ENCODE measurements at regions not wholly inside any gene's neighbourhood (a gene's known extent, or its start where the extent isn't known, plus 50 kb on each side); places are given as distances from the start of the nearest gene placed in this dataset.
"Not testable (repeated sequence)": the region's sequence is repeated elsewhere in the genome, so short reads cannot be mapped to it uniquely, and the experiment has no call there.

DNA sequence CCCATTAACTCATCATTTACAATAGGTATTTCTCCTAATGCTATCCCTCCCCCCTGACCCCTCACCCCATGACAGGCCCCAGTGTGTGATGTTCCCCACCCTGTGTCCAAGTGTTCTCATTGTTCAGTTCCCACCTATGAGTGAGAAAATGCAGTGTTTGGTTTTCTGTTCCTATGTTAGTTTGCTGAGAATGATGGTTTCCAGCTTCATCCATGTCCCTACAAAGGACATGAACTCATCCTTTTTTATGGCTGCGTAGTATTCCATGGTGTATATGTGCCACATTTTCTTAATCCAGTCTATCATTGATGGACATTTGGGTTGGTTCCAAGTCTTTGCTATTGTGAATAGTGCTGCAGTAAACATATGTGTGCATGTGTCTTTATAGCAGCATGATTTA, 378.3 kb downstream of the HLX start:
- DNase-seq (ENCODE audit: low read depth), result not testable (repeated sequence)

DNA sequence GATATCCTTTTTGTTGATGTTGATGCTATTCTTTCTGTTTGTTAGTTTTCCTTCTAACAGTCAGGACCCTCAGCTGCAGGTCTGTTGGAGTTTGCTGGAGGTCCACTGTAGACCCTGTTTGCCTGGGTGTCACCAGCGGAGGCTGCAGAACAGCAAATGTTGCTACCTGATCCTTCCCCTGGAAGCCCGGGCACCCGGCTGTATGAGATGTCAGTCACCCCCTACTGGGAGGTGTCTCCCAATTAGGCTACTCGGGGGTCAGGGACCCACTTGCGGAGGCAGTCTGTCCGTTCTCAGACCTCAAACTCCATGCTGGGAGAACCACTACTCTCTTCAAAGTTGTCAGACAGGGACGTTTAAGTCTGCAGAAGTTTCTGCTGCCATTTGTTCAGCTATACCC, 383.4 kb downstream of the HLX start:
- DNase-seq (ENCODE audit: low read depth), result not testable (repeated sequence)

DNA sequence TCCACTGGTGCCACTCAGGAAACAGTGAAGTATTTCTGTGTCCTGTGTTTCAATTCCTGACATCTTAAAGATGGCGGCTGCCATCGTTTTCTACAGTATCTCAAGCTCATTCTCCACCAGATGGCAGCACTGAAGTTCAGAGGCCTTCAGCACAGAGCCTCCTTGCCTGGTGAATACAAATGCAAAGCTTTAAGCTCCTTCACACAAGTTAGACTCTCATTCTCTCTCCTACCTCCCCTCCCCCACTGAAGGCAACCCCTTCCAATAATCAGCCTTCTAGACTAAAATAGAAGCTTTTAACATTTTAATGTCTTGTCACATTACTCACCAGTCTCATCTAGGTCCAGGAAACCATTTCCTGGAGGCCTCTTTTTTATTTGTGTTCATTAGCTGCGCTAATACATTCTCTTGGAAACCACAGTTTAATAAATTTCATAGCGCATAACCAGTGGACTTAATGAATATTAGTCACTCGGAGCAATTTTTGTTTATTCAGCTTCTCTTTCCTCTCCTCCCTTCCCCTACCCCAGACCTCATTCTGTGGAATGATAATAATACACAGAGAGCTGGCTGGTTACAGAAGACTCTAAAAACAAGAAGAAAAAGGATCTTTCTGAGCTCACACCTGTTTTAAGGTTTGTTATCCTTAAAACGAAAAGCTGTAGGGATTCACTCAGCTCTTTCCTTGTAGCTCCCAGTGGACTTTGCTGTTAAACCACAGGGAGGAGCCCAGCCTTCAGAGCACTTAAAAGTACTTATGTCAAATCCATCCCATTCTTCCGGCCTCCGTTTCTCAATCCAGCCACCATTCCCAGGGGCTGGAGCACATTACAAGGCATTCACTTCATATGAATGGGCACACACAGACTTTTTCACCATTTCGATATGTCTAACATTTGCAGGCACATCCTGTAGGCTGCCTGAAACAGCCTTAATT, 384.9 kb downstream of the HLX start:
- peak; percentile 92 for DNase-seq (ENCODE audit: low read depth)

DNA sequence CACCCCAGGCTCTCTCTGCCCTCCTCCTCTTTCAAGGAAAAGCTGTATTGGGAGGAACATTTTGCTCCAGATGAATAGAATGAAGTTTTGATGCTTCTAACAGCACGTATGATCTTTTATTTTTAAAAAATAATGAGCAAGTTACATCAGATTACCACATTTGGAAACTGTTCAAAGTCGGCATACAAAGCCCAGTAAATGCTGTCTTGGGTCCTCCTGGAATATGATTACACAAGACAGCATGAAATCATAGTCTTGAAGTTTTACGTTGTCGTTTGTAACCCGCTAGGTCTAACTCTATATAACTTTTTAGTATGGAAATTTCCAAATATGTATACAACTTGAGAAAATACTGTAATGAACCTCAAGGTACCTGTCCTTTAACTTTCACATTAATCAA, 385.6 kb downstream of the HLX start:
- peak; percentile 36 for DNase-seq (ENCODE audit: low read depth)

DNA sequence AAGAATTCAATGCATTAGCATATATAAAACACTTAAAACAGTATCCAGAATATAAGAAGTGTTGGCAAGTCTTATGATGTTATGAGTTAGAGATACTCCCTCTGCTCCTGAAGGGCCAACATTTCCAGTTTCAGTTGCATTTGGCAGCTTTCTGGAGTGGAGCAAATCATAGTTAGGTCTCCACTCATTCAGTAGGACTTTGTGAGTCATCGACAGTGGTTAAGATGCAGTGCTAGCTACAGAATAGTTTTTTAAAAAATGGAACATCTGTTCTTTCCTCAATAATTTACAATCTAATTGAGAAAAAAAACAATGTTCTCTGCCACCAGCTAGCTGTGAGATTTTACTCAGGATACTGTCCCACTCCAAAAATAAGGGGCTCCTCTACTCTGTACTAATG, 389.1 kb downstream of the HLX start:
- peak; percentile 74 for DNase-seq (ENCODE audit: low read depth)

DNA sequence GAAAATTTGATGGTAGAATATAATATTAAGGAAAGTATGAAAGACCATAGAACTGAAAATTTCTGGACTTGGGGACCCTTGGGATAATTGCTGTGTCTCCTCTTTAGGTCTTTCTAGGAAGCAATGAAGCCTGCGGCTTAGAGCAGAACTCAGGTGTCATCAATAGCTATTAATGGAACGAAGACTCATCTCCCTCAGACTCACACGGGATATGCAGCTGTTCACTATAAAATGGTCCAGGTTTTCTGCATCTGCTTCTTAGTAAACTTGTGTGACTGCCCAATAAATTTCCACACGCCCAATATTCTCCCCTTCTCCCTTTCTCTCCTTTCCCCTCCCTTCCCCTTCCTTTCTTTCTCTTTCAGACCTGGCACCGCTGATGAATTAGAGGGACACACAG, 392.5 kb downstream of the HLX start:
- no peak for DNase-seq (ENCODE audit: low read depth)

- DNase-seq (ENCODE audit: low read depth), result no peak
Measured at GRCh38 chr1:221272940-221273339, 393.7 kb downstream of the HLX start.

DNA sequence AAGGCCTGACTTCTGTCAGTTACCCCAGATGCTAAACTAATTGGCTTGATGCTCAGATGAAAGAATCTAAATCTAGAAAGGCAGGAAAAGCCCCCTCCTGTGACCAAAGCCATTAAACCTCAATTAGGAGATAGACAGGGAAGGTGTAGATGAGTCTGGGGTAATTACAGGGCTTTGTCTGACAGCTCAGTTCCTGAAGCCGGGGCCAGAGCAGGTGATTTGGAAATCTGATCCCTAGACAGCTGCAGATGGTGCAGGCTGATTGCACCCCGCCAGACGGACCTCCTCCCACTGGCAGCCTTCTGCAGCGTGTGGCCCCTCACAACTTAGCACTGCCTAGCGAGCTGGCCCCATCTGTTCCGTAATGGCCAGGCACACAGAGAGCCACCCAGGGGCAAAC, 395.1 kb downstream of the HLX start:
- no peak for DNase-seq (ENCODE audit: low read depth)

DNA sequence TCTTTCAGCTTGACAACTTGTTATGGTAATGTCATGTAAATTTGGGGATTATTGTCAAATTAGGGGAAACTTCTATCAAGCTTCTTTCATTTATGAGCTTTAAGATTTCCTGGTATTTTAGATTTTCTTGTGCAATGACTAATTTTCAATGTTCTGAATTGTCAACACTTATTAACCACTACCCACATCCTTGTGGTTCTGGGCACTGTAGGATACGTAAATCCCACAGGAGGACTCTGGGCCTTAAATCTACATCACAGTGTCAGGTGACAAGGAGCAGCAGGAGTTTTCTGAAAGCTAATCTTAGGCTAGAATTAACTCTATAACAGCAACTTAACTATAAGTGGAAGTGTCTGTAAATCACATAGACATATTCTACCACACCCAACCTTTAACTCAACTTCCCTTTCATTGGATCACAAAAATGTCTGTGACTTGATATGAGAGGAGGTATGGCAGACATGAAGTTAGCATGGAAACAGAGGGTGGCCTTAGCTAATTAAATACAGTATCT, 397.7 kb downstream of the HLX start:
- DNase-seq (ENCODE audit: low read depth), result no peak

GRCh38 chr1:221279146-221279545, 399.9 kb downstream of the HLX start:
- DNase-seq (ENCODE audit: low read depth), result no peak

GRCh38 chr1:221283532-221283931, 404.3 kb downstream of the HLX start:
- DNase-seq (ENCODE audit: low read depth), result no peak

DNA sequence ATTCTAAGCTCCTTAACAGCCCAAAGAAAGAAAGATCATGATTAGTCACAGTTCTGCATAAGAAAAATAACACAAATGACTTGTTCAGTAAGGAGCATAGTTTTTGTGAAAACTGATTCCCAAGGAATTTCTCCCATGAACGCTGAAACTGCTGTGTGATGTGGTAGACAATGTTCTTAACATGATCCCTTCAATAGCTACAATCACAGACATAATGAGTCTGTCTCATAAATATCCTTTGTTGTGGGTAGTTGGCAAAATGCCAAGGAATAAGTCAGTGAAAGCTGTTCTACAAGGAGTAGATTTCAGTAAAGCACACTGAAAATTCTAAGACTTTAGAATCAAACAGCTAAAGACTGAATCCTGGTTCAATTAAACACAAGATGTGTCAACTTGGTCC, 404.8 kb downstream of the HLX start:
- DNase-seq (ENCODE audit: low read depth), result peak; percentile 49

DNA sequence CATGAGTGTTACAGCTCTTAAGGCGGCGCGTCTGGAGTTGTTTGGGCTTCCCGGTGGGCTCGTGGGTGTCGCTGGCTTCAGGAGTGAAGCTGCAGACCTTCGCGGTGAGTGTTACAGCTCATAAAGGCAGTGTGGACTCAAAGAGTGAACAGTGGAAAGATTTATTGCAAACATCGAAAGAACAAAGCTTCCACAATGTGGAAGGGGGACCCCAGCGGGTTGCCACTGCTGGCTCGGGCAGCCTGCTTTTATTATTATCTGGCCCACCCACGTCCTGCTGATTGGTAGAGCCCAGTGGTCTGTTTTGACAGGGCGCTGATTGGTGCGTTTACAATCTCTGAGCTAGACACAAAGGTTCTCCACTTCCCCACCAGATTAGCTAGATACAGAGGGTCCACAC, 405.7 kb downstream of the HLX start:
- DNase-seq (ENCODE audit: low read depth), result not testable (repeated sequence)

- not testable (repeated sequence) for DNase-seq (ENCODE audit: low read depth)
Measured at GRCh38 chr1:221285458-221286210, 406.4 kb downstream of the HLX start.

DNA sequence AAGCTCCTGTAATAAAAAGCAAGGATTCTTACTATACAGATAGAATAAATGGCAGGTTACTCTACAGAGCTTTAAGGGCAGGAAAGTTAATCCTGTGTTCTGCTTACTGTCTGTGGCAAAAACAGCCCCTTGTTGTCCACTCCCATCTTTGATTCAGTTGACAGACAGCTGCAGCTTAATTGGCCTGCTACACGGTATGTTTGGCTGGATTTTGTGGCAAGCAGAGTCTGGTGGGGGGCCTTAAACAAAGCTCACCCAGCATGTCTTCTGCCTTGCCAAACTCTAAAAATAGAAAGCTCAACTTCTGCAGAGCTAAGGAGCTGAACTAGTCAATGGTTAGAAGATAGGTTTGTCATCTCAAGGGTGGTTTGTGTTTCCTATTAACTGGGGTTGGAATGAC, 407.2 kb downstream of the HLX start:
- DNase-seq (ENCODE audit: low read depth), result no peak

GRCh38 chr1:221289103-221289502, 409.9 kb downstream of the HLX start:
- DNase-seq (ENCODE audit: low read depth), result no peak

DNA sequence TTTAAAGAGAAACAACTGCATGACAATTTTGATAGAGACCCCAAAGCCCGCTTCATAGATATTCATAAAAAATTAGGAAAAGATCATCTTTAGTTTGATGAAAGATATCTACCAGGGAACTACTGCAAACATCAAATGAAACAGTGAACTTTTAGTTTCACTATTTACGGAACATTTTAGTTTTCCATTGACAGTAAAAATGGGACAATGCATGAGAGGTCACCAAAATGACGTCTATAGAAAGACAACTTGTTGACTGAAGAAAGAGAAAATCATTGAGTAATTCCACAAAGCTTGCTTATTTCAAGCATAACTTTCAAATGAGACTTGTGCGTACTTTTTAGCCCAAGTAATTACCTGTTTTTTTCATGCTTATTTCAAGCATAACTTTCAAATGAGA, 411.4 kb downstream of the HLX start:
- DNase-seq (ENCODE audit: low read depth), result no peak

DNA sequence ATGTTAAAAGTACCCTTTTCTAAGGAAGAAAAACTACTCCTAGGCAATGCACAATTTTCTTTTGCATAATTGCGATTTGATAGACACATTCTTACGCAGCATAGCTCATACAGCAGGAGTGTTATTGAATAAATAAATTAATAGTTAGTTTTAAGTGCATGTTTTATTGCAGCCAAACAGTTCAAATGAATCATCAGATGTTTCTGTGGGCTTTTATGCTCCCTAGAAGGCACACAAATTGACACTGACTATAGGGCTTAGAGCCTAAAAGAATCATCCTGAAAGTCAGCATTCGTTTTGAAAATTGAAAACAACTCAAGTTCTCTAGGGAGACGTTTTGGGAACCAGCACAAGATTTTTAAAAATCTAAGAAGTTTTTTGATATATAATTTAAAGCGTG, 411.9 kb downstream of the HLX start:
- no peak for DNase-seq (ENCODE audit: low read depth)

DNA sequence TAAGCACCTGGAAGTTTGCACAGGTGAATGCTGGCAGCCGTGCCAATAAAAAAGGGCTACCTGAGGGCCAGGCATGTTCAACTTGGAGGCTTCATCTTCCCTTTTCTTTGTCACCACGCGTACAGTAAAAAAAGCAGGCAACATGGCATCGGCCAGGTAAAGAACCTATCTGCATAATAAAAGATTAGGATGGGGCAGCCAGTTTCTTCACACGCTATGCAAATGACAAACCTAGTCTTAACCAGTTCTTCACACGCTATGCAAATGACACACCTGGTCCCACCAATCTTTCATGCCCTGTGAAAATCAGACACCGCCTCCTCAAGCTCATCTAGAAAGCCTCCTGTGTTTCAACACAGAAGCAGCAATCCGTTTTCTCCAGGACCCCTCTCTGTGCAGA, 413.4 kb downstream of the HLX start:
- DNase-seq (ENCODE audit: low read depth), result no peak

DNA sequence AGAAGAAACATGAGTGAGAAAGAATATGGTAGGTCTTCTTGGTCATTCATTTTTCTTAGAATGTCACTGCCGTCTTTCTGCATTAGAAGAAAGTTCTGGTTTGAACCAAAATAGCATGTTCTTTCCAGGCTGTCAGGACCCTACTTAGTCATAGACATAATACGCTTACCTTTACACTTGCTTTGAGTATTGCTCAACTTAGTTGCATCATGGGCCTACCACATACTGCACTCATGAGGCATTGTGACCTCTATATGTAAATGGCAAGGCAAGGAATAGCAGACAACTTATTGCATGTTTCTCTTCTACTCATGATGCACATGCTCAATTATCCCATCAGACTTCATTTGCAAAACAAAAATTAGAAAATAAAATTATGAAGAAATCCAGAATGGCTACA, 415.0 kb downstream of the HLX start:
- no peak for DNase-seq (ENCODE audit: low read depth)

- DNase-seq (ENCODE audit: low read depth), result no peak
Measured at GRCh38 chr1:221302357-221302756, 423.1 kb downstream of the HLX start.

GRCh38 chr1:221302810-221303209, 423.6 kb downstream of the HLX start:
- no peak for DNase-seq (ENCODE audit: low read depth)

GRCh38 chr1:221303623-221304022, 424.4 kb downstream of the HLX start:
- DNase-seq (ENCODE audit: low read depth), result no peak

All from fibroblast of the conjunctiva (primary cell).